DMS53 treated with DMSO at 0.1 percent for 48 hours (cell line): ENCODE measurements at regions not wholly inside any gene's neighbourhood (a gene's known extent, or its start where the extent isn't known, plus 50 kb on each side); places are given as distances from the start of the nearest gene placed in this dataset.
"Not testable (repeated sequence)": the region's sequence is repeated elsewhere in the genome, so short reads cannot be mapped to it uniquely, and the experiment has no call there.

Source experiments
- DNase-seq: peaks from one replicate; lab custom pipeline; 2025; ENCODE audit not compliant: unreplicated experiment; lab: John Stamatoyannopoulos, UW

- not testable (repeated sequence) for DNase-seq
Observed at GRCh38 chr17:53208935-53209334, 613.8 kb upstream of the KIF2B start.

- DNase-seq: no peak
Observed at GRCh38 chr17:53193044-53193443, 629.7 kb upstream of the KIF2B start.

GRCh38 chr17:53191878-53192277 lies 630.8 kb upstream of the KIF2B start:
- no peak for DNase-seq

DNA sequence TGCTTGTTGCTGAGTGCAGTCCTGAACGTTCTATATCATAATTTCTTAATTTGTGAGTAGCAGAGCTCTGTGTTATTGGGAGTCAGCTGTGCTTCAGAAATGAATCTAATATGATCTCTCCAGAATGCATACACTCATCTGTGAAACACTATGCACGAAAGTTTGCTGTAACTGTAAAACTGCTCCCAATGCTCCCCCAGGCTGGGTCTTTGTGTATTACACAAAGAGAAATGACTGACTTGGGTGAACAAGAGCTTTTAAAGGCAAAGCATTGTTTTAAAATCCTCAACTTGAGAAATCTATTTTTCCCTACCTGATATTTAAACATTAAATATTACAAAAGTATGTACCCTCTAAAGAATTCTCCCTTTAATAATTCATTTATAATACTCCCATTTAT lies 636.7 kb upstream of the KIF2B start:
- DNase-seq: no peak

- no peak for DNase-seq
Observed at GRCh38 chr17:53176629-53177028, 646.1 kb upstream of the KIF2B start.

DNA sequence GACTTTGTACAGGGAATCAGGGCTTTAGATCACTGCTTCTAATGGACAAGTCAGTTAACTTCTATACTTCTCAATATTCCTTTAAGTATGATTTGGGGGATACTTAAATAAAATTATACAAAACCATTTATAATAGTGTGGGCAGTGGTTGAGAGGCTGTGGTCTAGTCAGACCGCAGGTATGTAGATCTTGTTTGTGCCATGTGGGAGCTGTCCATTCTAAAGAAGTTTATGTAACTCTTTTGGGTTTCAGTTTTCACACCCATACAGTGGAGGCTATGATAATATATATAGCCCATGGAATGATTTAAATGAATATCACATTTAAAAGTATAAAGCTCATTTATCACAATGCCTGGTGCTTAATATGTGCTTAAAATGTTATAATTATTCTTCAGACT lies 654.3 kb upstream of the KIF2B start:
- DNase-seq: no peak

- no peak for DNase-seq
Observed at GRCh38 chr17:53166731-53167130, 656.0 kb upstream of the KIF2B start.

DNA sequence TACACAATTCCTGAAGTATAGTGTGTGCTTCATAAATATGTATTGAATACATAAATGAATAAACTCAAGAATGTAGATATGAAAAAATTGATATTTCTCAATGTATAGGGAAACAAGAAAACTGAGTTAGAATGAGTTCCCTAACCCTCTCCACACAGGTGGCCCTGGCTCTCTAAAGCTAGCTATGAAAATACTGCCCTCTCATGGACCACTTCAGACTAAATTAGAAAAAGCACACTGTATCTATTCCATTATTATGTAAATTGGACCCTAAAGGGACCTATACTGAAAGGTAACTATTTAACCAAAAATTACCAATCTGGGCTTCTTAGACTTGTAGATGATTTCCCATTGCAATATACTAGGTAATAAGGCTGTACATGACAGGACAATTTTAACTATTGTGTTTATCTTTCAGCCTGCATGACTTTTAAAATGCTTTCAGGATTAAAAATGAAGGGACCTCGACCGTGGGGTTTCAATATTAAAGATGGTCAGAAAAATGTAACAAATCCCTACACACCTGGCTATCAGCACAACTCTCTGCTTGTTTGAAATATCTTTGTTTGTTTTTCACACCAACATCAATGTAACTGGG lies 672.5 kb upstream of the KIF2B start:
- peak; percentile 53 for DNase-seq

GRCh38 chr17:53149316-53149715 lies 673.4 kb upstream of the KIF2B start:
- no peak for DNase-seq

DNA sequence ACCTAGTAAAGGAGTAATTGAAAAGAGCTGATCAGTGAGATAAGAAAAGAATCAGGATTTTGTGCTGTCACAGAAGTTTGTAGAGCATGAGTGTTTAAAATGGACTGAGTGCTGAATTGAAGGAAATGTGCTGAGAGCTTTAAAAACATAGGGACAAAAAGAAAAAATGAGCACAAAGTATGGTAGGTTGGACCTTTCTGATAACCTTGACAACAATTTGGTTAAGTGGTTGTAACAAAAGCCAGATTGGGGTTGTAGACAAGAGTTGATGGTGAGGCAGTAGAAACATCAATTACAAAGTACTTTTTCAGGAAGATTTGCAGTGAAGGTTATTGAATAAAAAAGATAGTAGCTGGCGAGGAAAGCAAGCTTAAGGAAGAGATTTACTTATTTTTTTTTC lies 674.7 kb upstream of the KIF2B start:
- DNase-seq: no peak

DNA sequence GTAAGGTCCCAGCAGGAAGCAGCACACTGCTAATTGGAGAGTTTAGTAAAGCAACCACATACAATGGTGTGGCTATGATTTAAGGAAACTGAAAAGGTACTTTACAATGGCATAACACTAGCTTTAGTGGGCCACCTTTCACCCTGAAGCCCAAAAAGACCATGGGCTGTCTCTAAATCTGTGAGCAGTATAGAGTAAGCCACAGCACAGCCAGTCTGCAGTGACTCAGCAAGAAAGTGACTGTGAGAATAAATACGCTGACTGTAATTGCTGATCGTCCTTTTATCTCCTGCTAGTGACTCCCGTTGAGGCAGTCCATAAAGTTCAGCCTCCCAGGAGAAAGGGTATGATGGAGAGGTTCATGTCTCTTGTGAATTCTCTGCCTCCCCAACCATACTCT lies 679.8 kb upstream of the KIF2B start:
- peak; percentile 63 for DNase-seq

GRCh38 chr17:53141731-53142130 lies 681.0 kb upstream of the KIF2B start:
- no peak for DNase-seq

DNA sequence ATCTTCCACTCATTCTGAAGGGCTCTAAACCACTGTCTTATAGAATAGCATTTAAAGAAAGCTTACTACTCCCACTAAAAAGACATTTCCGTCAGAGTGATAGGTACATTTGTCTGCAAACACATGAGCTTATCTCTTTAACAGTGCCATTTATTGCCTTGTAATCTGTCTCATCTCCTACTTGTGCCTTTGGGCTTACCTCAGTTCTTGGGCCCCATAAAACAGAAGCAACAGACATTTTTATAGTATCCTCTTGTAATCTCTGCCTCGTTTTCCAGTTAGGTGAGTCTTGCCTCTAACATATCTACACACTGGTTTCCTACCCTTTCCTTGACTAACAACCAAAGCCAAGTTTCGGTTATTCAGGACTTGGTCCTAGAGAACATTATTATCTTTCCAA lies 681.4 kb upstream of the KIF2B start:
- DNase-seq: no peak

DNA sequence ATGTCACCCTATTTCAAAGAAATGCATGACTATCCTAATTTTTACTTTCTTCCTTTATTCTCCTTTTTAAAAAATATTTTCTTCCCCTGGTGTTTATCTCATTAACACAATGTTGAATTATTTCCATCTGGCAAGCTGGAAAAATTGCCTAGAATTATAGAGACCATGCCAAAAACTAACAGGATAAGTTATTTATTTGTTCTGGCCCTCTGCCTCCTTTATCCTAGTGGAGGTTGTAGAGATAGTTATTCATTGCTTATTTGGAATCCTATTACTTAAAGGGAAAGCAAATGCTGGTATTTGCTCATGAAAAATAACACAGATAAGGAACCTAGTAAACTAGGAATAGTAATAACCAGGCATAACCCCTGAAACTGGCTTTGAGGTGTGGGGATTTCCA lies 684.9 kb upstream of the KIF2B start:
- DNase-seq: no peak

DNA sequence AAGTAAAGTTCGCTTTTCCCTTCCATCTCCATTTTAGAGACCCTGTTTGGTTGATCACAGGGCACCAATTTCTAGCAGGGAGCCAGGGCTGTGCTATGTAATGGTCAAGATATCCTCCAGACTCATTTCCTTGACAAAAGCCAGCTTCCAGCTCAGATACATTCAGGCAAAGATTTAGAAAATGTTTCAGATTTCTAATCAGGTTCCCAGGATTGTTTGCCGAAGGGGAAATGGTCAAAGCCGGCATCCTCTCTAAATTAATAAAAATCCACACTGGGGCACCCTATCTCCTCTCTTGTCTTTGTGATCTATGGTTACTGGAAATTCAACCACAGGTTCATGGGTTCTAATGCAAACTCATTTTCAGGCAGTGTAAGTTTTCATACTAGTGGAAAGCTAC lies 686.8 kb upstream of the KIF2B start:
- no peak for DNase-seq

GRCh38 chr17:53134548-53134947 lies 688.2 kb upstream of the KIF2B start:
- no peak for DNase-seq

DNA sequence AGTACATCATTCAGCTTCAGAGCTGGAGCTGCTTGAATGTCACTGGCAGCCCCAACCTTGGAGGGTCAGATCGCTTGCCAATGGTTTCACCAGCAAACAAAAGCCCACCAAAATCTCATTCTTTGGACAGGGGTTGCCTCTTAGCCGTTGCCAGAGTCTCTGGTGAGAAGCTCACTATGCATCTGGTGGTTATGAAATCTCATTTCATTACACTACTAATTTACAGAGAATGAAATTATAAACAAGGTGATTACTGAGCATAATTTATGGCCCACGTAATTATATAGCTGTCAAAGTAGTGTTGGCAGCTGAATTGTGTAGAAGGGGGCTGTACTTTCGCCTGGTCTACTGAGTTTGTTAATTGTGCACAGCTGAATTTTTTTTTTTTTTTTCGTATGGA lies 688.9 kb upstream of the KIF2B start:
- DNase-seq: no peak

DNA sequence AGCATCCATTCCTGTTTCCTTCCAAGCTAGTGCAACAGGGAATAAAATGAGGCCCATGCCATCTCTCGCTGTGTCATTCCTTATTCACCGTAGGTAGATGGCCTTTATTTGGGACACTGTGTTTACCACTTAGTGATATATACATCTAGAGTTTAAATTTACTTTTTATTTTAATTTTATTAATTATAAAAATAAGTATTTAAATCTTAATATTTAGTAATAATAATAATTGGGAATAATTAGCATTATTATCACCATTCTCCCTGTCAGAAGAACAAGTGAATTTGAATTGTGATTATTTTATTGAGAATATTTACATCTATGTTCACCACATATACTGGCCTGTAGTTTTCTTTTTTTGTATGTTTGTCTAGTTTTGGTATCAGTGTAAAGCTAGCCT lies 692.9 kb upstream of the KIF2B start:
- DNase-seq: no peak

DNA sequence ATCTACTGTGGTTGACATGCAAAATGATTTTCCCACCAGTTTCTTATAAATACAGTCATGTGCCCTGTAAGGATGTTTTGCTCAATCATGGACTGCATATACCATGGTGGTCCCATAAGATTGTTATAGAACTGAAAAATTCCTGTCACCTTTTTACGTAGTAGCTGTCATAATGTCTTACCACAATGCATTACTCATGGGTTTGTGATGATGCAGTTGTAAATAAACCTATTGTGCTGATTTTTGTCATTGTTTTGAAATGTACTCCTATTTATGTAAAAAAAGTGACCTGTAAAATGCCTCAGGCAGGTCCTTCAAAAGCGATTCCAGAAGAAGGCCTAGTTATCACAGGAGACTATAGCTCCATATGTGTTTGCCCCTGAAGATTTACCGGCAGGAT lies 695.4 kb upstream of the KIF2B start:
- no peak for DNase-seq

DNA sequence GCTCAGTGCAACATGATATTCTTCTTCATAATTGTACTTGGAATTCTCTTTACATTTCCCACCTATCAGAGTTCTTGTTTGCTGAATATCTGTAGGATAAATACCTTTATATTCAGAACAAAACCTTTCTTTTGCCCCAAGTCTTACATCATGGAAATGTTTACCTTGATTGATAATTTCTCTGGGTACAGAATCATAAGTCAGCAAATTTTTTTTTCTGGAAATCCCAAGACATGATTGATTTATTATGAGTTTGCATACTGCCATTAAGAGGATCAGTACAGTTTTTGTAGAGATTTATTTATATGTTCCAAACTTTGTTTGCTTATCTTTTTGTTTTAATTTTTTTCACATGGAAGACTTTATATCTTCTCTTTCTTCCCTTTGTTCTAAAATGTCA lies 699.8 kb upstream of the KIF2B start:
- DNase-seq: no peak

DNA sequence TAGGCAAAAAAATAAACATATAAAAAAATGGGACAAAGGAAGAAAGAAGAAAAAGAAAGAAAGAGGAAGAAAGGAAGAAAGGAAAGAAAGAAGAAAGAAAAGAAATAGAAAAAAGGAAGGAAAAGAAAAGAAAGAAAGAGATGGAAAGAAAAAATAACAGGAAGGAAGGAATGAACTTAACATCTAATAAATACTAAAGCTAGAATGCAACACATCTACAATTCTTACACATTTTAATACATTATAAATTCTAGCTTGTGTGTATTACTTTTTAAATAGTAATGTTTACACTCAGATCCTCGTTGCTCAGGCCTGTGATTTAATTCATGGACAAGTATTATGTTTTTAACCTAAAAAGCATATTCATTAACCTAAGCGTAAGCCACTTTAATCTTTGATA lies 703.0 kb upstream of the KIF2B start:
- no peak for DNase-seq

DNA sequence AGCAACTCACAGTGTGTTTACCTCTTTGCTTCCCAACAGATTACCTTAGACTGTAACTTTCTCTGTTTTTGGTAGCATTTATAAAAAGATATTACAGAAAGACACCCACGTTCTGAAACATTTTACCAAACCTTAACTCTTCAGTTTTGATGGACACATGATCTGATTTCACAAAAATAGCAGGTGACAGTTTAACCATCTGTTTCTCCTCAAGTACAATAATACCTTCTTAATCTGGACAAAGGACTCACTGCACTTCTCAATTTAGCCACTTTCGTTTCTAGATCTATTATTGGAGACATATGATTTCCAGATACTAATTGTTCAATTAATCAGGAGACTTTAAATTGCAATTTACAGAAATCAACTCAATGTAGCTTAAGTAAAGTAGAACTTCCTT lies 703.8 kb upstream of the KIF2B start:
- no peak for DNase-seq

GRCh38 chr17:53106886-53107285 lies 715.8 kb upstream of the KIF2B start:
- no peak for DNase-seq

GRCh38 chr17:53101706-53102105 lies 721.0 kb upstream of the KIF2B start:
- DNase-seq: no peak
